NCI-H2171 (cell line): ENCODE measurements at regions not wholly inside any gene's neighbourhood (a gene's known extent, or its start where the extent isn't known, plus 50 kb on each side); places are given as distances from the start of the nearest gene placed in this dataset.
"Not testable (repeated sequence)": the region's sequence is repeated elsewhere in the genome, so short reads cannot be mapped to it uniquely, and the experiment has no call there.

ENCODE experiments used
- DNase-seq: peaks from one replicate; lab custom pipeline; 2025; lab: John Stamatoyannopoulos, UW

- not testable (repeated sequence) for DNase-seq
These were observed 362.6 kb upstream of the GOT2 start for GRCh38 chr16:59096682-59097081.

- no peak for DNase-seq
These were observed 356.4 kb upstream of the GOT2 start for GRCh38 chr16:59090541-59090940.

GRCh38 chr16:59088431-59088830 is 354.3 kb upstream of the GOT2 start:
- DNase-seq, result no peak

- DNase-seq, result no peak
These were observed 353.5 kb upstream of the GOT2 start for GRCh38 chr16:59087641-59088040.

- no peak for DNase-seq
These were observed 333.1 kb upstream of the GOT2 start for GRCh38 chr16:59067205-59067604.

- DNase-seq, result no peak
These were observed 326.1 kb upstream of the GOT2 start for GRCh38 chr16:59060207-59060606.

- no peak for DNase-seq
These were observed 324.1 kb upstream of the GOT2 start for GRCh38 chr16:59058250-59058649.

GRCh38 chr16:59053911-59054310 is 319.8 kb upstream of the GOT2 start:
- DNase-seq, result no peak

- DNase-seq, result no peak
These were observed 318.1 kb upstream of the GOT2 start for GRCh38 chr16:59052231-59052630.

- DNase-seq, result no peak
These were observed 314.8 kb upstream of the GOT2 start for GRCh38 chr16:59048876-59049275.

- no peak for DNase-seq
These were observed 313.0 kb upstream of the GOT2 start for GRCh38 chr16:59047114-59047513.

- DNase-seq, result no peak
These were observed 312.2 kb upstream of the GOT2 start for GRCh38 chr16:59046335-59046734.

- no peak for DNase-seq
These were observed 311.4 kb upstream of the GOT2 start for GRCh38 chr16:59045501-59045900.

GRCh38 chr16:59044616-59045015 is 310.5 kb upstream of the GOT2 start:
- no peak for DNase-seq

- no peak for DNase-seq
These were observed 308.2 kb upstream of the GOT2 start for GRCh38 chr16:59042301-59042700.

- DNase-seq, result no peak
These were observed 305.1 kb upstream of the GOT2 start for GRCh38 chr16:59039066-59039720.

GRCh38 chr16:59030923-59031485 is 296.9 kb upstream of the GOT2 start:
- DNase-seq, result no peak

GRCh38 chr16:59021751-59022150 is 287.6 kb upstream of the GOT2 start:
- DNase-seq, result no peak

GRCh38 chr16:59013930-59014329 is 279.8 kb upstream of the GOT2 start:
- no peak for DNase-seq

GRCh38 chr16:58999762-59000161 is 265.6 kb upstream of the GOT2 start:
- no peak for DNase-seq

- not testable (repeated sequence) for DNase-seq
These were observed 258.6 kb upstream of the GOT2 start for GRCh38 chr16:58992755-58993154.

- DNase-seq, result not testable (repeated sequence)
These were observed 249.3 kb upstream of the GOT2 start for GRCh38 chr16:58983181-58983965.

- no peak for DNase-seq
These were observed 236.7 kb upstream of the GOT2 start for GRCh38 chr16:58970775-58971174.
